ENCODE measurements at regions not wholly inside any gene's neighbourhood (a gene's known extent, or its start where the extent isn't known, plus 50 kb on each side); places are given as distances from the start of the nearest gene placed in this dataset.
"Not testable (repeated sequence)": the region's sequence is repeated elsewhere in the genome, so short reads cannot be mapped to it uniquely, and the experiment has no call there.

DNA sequence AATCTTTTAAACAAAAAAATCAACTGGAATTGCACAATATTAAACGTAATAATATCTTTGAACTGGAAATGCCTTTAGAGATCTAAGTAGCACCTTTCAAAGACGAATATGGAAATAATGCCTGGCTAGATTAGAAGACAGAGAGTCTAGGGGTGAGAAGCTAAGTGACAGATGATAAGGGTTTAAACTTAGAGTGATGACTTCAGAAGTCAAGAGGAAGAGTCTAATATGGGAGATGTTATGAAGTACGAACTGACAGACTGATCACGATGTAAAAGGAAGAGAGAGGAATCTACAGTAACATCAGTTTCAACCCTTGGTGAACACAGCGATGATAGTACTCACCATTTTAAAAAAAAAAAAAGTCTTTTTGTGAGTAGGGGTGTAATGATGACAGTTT lies 57.9 kb downstream of the HINT1 start:
- DNase-seq (ENCODE audit: low read depth) = no peak

DNA sequence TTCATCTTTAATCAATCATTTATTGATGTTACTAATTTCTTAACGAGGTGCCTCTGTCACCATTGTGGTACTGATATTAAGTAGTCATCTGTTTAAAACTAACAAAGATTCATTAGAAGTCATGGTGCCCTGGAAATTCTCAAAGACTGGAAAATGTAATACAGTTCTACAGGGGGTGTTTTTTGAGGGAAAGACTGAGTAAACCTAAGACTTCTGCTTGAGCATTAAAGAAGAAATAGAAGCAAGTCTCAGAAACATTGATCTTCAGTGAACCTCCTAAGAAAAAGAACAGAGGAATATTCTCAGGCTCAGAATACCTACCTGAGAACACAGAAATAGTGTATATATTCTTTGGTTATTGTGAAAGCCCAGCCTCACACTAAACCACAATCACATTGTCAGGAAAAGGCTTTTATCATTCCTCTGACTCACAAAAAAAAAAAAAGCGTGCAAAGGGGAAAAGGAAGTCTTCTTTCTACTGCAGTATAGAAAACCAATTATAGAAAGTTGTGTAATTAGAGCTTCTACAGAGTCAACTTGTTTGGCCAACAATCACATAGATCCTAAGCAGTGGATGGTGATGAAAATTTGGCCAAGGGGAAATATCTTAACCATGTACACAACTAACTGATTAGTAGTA lies 60.8 kb downstream of the HINT1 start:
- DNase-seq (ENCODE audit: low read depth) = no peak

DNA sequence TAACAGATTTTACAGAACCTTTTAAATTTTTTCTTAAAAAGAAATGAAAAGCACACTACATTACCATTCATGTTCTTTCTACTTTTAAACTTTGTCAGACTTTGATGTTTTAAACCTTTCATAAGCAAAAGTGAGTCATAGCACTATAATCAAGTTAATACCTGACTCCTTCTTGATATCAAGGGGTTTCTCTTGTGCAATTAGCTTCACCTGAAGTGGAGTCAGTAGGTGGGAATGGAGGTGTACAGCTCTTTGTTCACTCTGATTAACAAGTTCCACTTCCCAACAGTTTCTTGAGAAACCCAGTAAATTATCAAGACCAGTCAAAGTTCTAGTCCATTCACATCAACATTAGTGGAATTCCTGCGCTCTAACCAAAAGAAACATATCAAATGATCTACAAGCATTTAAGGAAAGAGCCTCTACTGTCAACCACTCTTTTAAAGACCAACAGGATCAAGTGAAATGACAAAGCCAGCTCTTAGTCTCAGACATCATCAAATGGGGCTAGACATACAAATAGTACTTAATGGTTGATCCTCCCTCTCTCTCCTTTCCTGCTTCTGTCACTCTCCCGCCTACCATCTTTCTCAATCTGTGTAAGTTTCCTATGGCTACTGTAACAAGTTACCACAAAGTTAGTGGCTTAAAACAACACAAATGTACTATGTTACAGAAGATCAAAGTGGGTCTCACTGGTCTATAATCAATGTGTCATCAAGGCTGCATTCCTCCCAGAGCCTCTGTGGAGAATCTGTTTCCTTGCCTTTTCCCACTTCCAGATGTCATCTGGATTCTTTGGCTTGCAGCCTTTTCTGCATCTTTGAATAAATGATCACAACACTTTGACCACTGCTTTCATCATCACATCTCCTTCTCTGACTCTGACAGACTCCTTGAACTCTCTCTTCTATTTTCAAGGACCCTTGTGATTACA lies 68.0 kb downstream of the HINT1 start:
- DNase-seq (ENCODE audit: low read depth) = no peak

DNA sequence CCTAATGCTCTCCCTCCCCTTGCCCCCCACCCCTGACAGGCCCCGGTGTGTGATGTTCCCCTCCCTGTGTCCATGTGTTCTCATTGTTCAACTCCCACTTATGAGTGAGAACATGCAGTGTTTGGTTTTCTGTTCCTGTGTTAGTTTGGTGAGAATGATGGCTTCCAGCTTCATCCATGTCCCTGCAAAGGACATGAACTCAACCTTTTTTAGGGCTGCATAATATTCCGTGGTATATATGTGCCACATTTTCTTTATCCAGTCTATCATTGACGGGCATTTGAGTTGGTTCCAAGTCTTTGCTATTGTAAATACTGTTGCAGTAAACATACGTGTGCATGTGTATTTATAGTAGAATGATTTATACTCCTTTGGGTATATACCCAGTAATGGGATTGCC lies 69.5 kb downstream of the HINT1 start:
- DNase-seq (ENCODE audit: low read depth) = not testable (repeated sequence)

DNA sequence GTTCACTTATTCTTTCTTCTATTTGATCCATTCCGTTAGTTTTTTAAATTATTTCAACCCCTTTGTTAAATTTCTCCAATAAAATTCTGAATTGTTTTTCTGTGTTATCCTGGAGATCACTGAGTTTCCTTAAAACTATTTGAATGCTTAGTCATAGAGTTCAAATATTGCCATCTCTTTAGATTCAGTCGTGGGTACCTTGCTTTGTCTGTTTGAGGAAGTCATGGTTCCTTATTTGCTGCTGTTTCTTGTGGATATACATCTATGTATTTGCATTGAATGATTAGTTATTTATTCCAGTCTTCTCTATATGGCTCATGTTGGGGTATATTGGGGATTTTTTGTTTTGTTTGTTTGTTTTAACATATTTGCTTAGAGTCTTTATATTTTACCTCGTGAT lies 80.6 kb downstream of the HINT1 start:
- DNase-seq (ENCODE audit: low read depth) = no peak

DNA sequence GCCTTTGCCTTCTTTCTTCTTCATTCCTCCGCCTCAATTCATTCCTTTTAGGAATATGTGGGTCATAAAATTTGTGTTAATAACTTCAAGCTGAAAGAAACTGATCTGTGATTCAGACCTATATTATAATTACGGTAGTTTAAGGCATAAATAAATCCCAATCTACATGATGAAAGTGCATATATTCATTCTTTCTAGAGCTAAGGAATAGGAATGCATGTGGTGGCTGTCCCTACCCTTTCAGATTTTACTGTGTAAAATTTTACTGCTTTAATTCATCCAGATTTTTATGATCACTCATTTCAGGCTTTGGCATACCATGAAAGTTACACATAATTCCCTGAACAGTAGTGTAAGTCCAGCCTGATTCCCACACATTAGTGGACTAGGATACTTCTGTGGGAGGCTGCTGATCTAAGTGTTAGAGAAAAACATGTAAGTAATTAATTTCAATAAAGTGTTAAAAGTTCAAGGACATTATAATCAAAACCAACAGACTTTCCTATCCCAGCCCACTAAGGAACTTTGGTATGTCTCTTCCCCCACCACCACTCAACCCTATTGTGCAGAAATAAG lies 83.1 kb downstream of the HINT1 start:
- no peak for DNase-seq (ENCODE audit: low read depth)

DNA sequence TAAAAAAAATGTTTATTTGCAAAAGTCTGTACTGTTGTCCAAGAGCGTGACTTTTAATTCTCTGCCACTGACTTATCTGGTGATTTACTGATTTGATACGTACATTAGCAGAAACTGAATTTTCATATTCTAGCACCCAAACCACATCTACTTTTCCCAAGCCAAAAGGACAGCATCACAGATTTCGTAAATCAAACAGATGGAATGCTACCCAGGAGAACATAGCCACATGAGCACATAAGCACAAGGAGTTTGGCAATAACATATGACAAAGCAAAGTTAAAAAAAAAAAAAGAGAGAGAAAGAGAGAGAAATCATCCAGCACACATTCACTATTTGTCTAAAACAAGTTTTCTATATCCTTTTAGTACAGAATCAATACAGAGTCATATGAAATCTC lies 83.7 kb downstream of the HINT1 start:
- no peak for DNase-seq (ENCODE audit: low read depth)

DNA sequence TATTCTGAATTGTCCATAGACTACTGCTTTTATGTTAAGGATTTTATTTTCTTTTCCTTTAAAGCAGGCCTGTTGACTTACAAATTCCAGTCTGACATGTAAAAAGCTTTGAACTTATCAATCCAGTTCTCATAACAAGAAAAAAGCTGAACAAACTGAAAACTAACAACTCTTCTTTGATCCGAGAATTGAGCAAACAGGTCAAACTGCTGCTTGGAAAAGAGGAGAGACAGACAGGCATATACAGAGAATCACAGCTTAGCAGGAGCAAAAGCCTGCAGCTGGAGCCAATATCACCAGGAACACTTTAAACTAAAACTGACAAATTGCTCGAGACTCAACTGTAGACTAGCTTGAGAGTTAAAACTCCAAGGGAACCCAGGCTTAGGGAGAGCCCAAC lies 85.8 kb downstream of the HINT1 start:
- no peak for DNase-seq (ENCODE audit: low read depth)

DNA sequence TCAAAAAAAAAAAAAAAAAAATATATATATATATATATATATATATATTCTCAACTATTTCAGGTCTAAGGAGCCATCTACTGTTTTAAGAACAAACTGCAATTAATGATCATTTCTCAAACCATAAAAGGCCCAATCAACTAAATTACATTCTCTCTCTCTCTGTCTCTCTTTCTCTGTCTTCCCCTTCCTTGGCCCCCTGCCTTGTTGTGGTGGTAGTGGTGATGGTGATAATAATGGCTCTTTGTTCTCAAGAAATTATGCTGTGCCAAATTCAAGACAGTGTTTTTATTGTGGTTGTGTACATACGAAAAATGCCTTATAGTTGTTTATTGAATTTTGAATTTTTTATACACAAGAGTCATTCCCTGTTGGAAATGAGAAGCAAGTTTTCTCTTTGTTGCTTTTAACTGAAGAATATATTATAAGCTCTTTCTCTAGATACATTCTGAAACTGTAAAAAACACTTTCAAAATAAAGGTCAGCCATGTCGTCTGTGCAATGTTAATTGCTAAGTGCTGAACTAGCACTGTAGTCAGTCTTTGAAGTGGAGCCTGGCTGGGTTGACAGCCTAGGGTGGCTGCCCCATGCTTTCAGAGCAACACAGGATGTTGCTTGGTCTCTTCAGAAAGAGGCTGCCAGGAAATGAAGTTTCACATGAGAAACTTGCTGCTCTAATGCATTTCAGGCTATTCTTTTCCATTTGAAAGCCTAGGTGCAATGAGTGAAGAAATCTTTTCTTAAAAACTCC lies 96.0 kb downstream of the HINT1 start:
- peak; percentile 32 for DNase-seq (ENCODE audit: low read depth)

DNA sequence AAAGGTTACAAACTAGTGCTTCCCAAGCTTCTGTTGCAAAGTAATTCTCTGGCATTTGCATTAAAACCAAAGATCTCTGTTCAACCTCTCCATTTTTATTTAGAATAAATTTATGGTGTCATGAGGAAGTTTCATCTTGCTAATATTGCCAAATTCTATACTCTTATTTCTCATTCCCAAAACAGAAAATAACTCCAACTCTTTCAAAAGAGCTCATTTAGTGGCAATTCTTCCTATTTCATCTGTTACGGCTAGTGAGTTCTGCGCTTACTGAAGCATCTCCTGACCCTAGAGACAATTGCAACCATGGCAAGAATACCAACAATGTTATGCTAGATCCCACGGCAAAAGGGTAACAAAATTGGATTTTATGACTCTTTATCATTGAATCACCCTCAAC lies 97.0 kb downstream of the HINT1 start:
- no peak for DNase-seq (ENCODE audit: low read depth)

DNA sequence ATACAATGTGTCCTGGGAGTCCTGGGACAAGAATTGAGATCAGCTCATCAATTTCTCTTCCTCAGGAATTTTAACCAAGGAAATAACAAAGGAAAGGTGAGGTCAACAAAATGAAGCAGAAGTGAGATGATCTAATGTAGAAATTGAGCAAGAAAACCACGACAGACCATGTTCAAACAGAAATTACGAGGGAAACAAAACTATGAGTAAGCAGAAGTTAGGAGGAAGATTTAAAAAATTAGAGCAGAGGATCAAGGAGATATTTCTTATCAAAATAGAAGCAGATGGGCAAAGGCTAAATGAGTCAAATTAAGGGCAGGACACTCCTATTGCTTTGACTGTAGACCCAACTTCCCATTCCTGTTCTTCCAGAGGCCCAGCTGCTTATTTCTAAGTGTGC lies 97.4 kb downstream of the HINT1 start:
- no peak for DNase-seq (ENCODE audit: low read depth)

DNA sequence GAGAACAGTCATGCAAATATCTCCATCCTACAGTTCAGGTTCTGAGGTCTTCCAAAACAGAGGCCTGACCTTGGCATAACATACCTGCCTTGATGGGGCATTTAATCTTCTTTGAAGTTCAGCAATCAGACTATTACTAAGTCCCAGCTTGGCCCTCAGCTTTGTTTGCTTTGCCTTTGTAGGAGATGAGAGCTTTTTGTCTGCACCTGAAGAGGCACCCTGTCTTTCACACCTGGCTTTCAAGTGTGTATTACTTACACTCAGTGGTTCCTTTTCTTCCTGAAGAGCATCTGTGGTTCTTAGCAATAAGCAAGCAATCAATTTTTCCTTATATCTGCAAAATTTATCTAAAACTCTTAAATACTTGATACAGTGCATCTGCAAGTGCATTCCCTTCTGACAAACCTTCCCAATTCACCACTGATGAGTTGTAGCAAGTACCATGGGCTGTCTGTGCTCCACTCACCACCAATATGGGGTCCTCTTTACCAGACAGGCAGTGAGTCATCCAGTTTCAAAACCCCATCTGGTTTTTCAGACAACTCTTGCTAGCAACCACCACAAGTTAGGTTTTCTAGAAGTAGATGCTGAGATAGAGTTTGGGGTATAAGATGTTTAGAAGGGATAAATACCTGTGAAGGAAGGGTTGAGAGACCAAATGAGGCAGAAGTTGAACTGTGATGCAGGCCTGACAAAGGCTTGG lies 100.2 kb downstream of the HINT1 start:
- DNase-seq (ENCODE audit: low read depth) = no peak

DNA sequence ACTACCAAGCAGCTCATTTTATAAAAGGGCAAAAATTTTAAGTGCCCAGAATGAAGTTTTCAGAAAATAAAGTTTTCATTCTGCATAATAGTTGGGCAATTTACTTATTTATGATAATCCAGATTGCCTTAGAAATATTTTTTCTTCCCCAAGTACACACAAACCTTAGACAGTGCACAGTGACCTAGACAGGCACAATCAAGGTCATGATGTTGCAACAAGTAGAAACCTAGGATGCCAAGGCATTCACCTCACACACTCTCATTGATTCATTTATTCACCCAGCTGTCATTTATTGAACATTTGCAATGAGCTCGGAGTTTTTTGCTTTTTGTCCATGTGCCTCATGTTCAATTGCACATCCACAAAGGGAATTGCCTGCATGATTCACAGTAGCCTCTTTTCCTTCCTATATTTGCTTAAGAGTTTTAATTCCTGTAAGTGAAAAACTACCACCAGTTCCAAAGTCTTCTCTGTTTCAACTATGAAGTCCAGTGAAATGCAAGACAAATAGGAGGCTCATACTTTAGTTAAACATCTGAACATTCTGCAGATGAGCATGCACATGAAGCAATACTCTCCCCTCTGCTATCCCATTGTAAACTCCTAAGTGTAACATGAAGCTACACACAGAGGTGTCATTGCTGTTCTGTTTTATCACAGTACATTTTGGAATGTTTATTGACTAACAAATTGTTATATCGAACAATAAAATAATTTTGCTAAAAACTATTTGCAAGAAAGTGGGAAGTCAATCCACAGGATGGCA lies 122.9 kb downstream of the HINT1 start:
- no peak for DNase-seq (ENCODE audit: low read depth)

DNA sequence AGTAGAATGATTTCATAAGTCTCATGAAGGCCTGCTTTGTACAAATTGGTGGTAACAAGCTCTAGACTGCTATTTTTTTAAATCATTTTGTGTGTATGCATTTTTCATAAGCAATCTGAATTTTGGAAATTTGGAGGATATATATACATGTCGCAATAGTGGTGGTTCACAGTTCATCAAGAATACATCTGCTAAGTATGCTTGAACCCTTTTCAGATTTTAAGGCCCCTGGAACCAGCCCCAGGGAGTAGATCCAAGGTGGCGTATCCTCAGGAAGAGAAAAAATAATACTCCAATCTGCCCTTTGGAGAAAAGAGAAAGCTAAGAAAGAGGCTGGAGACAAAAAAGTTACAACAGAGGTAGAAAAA lies 141.6 kb downstream of the HINT1 start:
- DNase-seq (ENCODE audit: low read depth) = no peak

DNA sequence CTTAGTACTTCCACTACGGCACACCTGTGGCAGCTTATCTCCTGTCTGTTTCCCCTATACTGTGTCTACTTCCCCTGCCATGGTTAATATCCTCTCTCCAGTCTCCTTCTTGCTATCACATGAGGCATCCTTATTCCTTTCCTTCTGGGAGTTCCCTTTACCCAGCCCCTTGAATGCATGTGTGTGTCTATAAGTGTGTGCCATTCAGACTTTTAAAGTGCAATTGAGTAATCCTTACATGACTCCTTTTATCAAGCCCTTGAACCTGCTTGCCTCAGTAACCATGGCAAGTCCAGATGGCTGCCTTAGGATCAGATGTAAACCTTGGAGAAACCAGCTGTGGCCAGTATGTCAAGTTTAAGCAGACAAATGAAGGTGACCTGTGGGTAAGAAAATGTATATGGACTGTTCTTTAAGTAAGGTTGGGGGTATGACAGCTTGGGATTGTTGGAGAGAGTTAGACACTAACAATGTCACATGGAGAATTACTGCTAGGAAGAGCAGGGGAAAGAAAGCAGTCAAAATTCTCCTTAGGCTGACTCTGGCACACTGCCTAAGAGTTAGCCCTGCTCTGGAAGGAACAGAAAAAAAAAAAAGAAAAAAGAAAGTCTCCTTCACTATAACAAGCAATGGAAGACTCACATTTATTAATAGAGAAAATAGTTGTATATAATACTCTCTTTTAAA lies 142.1 kb downstream of the HINT1 start:
- DNase-seq (ENCODE audit: low read depth) = no peak

DNA sequence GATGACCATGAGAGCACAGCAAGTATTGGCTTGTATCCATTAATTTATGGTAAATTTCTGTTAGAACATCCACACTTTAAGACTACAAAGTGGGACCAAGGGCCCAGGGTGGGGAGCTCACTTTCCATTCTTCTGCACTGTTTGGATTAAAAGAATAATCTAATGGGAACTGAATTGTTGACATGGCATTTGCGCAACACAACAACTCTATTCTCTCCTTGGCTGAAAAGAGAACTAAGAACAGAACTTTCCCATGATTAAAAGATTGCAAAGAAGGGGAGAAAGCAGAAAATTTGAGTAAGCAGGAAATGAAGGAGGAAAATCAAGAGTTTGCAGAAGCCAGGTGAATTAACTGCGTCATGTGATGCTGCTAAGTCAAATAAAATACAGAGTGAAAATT lies 143.4 kb downstream of the HINT1 start:
- no peak for DNase-seq (ENCODE audit: low read depth)

DNA sequence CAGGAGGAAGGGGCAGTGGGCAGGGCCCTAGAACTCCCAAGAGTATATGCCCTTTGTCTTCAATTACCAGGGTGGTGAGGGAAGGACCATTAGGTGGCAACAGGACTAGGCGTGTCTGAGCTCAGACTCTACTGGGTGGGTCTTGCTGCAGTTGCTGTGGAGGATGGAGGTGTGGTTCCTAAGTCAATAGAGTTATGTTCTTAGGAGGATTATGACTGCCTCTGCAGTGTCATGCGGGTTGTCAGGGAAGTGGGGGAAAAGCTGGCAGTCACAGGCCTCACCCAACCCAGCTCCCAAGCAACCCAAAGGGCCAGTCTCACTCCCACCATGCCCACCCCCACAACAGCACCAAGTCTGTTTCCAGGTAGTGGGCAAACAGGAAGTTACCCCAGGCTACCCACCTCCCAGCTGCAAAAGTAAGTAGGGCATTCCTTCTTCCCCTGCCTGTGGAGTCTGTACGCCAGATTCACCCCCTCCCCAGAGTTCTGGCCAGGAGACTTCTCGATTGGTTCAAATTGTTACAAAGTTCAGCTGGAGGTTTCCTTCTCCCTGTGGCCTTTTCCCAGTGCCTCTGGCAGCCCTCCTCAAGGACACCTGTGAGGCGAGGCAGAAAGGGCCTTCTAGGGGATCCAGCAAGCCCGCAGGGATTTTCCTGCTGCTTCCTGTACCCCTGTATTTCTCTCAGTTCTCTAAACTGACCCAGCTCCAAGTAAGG lies 145.3 kb downstream of the HINT1 start:
- no peak for DNase-seq (ENCODE audit: low read depth)

DNA sequence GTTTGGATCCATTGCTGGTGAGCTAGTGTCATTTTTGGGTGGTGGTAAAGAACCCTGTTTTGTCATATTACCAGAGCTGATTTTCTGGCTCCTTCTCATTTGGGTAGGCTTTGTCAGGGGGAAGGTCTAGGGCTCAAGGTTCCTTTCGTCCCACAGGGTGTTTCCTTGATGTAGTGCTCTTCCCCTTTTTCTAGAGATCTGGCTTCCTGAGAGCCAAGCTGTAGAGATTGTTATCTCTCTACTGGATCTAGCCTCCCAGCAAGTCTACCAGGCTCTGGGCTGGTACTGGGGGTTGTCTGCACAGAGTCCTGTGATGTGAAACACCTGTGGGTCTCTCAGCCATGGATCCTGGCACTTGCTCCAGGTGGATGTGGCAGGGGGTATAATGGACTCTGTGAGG lies 145.9 kb downstream of the HINT1 start:
- DNase-seq (ENCODE audit: low read depth) = no peak

DNA sequence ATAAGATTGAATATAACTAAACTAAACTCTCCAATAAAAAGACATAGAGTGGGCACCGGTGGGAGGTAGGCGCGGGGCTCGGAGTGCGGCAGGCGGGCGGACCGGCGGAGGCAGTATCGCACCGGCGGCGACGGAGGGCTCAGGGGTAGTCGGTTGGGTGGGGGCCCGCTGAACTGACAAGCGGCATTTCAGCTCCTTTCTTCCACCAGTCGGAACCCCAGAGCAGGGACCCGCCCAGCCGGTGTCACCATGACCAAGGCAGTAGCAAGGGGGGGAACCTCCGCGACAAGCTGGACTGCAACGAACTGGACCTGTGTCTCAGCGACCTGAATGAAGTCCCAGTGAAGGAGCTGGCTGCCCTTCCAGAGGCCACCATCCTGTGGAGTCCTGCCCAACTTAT lies 156.7 kb downstream of the HINT1 start:
- no peak for DNase-seq (ENCODE audit: low read depth)
